LNCaP clone FGC (cell line): ENCODE measurements at regions not wholly inside any gene's neighbourhood (a gene's known extent, or its start where the extent isn't known, plus 50 kb on each side); places are given as distances from the start of the nearest gene placed in this dataset.

Source experiments
- DNase-seq: peaks from one replicate; pipeline ENCODE4 v3.0.0-alpha.2; 2011; ENCODE audit warnings: low read depth
- H3K4me3 ChIP-seq: 2 replicates; pipeline ENCODE4 v1.5.1; 2011; ENCODE audit warnings: mild to moderate bottlenecking, low read depth, low read length, control low read depth
- TF ChIP-seq, protein P1 (sequence below): IDR thresholded peaks from 2 replicates; pipeline ENCODE4 v1.5.1; 2012; ENCODE audit warnings: mild to moderate bottlenecking; ENCODE audit not compliant: control insufficient read depth, insufficient read depth; ENCODE audit errors: extremely low read depth

DNA sequence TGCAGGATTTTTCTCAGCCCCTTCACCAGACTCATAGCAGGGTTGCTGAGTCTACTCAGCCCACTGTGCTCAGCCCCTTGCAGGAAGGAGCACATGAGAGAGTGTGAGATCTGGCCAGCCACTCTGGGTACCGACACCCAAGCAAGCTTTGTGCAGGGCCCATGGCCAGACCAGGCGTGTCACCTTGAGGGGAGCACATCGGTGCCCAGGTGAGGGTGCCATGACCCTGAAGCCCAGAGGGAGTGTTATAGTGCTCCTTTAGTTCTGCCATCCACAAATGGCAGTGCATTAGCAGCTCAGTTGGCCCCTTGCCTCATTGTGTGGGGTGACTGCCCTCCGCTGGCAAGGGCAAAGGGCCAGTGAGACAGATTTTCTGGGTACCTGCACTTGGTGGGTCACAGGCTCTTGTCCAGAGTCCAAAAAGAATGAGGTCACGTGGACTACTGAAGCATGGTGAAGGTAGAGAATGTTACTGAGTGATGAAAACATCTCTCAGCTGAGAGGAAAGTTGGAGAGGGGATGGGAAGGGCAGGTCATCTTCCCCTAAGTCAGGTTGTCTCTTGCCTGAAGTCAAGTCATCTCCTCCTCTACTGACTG lies 181.8 kb downstream of the MACC1 start:
- H3K4me3 ChIP-seq: no peak overlapping the region
- no peak for DNase-seq
- TF ChIP-seq, protein P1, sequence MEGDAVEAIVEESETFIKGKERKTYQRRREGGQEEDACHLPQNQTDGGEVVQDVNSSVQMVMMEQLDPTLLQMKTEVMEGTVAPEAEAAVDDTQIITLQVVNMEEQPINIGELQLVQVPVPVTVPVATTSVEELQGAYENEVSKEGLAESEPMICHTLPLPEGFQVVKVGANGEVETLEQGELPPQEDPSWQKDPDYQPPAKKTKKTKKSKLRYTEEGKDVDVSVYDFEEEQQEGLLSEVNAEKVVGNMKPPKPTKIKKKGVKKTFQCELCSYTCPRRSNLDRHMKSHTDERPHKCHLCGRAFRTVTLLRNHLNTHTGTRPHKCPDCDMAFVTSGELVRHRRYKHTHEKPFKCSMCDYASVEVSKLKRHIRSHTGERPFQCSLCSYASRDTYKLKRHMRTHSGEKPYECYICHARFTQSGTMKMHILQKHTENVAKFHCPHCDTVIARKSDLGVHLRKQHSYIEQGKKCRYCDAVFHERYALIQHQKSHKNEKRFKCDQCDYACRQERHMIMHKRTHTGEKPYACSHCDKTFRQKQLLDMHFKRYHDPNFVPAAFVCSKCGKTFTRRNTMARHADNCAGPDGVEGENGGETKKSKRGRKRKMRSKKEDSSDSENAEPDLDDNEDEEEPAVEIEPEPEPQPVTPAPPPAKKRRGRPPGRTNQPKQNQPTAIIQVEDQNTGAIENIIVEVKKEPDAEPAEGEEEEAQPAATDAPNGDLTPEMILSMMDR: no peak

DNA sequence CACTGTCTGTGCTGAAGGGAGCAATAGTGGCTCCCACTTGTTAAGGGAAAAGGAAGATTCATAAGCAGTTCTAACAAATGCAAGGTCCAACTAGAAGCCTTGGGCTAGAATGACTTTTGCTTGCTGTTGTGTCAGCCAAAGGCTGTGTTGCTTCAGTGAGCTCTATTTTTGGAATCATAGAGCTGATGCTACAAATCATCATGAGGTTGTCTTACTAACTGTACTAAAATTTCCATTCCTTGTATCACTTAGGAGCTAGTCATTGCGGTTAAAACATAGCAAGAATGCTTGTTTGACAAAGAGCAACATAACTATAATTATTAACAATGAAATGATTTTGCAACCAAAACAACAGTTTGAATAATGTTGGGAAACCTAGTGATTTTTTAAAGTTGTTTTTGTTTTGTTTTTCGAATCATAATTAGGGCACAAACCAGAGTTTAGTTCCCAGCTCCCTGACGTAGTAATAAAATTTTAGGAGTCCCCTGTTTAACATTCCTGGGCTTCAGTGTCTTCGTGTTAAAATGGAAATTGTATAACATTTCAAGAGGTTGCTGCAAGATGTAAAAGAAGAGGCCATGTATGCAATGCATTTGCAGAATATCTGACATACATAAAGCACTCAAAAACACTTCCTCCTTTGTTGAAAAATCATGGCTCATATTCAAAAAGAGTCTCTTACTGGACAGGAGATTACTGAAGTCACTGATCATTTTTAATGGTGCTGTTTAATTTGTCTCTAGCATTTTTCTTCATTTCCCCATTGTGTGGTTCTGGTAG lies 183.4 kb downstream of the MACC1 start:
- DNase-seq: no peak
- TF ChIP-seq, protein P1: no peak
- no peak overlapping the region for H3K4me3 ChIP-seq

DNA sequence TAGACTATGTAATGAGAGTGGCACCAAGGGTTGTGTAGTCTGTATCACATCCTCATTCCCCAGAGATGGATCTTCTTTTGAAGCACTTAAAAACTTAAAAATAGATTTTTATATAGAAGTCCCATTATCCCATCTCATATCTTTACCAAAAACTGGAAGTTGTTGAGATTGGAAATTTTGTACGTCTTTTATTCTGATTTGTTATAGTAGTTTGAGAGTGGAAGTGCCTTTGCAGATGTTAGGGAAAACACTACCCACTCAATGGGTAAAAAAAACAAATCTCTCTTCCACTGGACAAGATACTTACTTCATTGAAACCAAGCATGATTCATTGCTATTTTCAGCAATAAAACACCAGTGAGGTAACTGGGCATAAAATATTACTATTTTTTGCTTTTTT lies 184.4 kb downstream of the MACC1 start:
- TF ChIP-seq, protein P1: no peak
- H3K4me3 ChIP-seq: no peak overlapping the region
- no peak for DNase-seq

DNA sequence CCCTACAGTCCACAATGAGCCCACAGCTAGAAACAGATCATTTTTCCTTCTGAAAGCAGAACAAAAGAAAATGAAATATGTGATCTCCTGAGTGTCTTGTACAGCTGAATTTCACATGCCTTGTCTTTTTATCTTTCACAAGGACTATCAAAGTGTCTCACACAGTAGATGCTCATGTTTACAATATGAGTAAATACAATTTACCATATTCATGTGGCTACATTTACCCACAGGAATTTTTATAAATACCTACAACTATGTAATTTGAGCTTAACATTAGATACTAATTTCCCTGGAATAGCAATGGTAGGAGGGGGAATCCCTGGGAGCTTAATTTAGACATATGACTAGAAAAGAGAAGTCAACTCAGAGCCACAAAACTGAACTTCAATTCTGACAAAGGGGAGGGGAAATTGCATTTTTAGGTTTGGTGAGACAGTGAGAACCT lies 186.2 kb downstream of the MACC1 start:
- no peak overlapping the region for H3K4me3 ChIP-seq
- DNase-seq: no peak
- TF ChIP-seq, protein P1: no peak

DNA sequence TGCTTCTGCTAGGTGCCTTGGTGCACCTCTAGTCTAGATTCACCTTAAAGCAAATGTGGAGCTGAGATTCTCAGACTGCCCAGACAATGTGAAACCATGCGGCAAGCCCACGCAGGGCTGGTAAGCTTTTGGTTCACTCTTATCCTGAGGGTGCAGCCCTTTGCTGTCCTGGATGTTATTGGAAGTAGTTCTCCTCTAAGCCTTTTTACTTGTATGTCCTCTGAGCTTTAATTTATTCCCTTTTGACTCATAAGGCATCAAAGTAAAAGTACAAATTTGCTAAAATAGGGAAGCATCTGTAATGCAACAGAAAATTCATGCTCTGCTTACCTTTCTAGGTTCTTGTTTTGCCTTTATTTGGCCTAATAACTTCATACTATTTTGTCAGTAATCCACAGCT lies 186.8 kb downstream of the MACC1 start:
- DNase-seq: no peak
- TF ChIP-seq, protein P1: no peak
- no peak overlapping the region for H3K4me3 ChIP-seq

DNA sequence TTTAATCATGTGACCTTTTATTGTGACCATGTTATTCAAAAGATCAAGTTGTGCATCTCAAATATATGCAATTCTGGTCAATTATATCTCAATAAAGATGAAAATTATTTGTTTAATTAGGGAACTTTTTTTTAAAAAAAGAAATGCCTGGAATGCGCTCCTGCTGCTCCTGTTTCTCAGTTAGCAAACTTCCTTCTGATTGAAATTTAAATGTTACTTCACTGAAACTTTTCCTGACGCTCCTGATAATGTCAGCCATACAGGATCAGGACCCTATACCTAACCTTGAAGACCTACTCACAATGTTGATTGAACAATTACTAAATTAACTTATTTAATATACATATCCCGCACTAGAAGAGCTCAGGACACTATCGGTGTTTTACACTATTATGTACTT lies 190.4 kb downstream of the MACC1 start:
- H3K4me3 ChIP-seq: no peak overlapping the region
- TF ChIP-seq, protein P1: no peak
- no peak for DNase-seq
